Activated CD8-positive, alpha-beta memory T cell treated with anti-CD3 and anti-CD28 coated beads, Interleukin-2, amount 50 U/mL, for 48 hours (primary cell): ENCODE measurements at regions not wholly inside any gene's neighbourhood (a gene's known extent, or its start where the extent isn't known, plus 50 kb on each side); places are given as distances from the start of the nearest gene placed in this dataset.
"Not testable (repeated sequence)": the region's sequence is repeated elsewhere in the genome, so short reads cannot be mapped to it uniquely, and the experiment has no call there.

Experiments used
- DNase-seq: peaks from one replicate; pipeline ENCODE4 v3.0.0-alpha.2; 2020

DNA sequence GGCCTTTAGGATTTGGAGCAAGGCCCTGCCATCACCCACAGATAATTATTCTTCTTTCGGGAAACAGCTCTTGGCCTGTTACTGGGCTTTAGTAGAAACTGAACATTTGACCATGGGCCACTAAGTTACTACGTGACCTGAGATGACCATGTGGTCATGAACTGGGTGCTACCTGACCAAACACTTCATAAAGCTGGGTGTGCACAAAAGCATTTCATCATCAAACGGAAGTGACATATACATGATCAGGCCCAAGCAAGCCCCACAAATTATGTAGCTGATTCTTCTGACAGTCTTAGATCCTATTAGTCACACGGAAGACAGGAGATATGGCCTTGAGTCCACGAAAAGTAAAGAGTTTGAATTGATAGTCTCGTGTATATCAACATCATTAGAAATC, 130.9 kb upstream of the FBN2 start:
- no peak for DNase-seq

GRCh38 chr5:128669803-128670202, 131.8 kb upstream of the FBN2 start:
- no peak for DNase-seq

DNA sequence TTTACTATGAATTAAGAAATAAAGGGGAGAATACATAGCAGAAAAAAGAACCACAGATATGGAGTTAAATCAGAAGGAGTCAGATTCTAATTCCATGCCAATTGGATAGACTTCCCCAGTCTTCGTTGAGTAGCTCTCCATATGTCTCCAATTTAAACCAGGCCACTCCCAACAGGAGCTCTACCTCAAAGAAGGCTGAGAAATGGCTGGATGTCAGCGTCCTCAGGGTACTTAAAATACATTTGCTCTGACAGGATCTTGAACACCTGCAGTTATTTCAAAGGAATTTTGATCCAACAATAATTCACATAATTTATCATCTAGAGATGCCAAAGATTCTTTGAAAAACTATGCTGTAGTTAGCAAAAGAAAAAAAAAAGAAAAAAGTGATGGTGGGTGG, 133.9 kb upstream of the FBN2 start:
- no peak for DNase-seq

DNA sequence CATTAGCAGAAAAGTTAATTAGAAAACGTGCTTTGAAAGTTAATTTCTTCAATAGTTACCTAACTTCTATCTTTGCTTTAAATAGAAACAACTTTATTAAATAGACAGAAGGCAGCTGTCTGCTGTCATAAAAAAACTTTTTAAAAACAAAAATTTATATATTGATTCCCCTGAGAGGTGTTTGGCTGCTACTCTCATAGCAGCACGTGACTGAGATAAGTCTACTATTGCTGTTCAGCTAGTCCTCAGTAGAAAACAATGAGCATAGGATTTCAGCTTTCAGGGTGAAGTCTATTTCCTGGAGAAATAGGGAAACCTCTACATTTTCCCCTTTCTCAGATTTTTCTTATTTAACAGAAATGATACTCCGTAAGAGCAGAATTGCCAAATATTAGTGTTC, 135.0 kb upstream of the FBN2 start:
- DNase-seq, result no peak

- DNase-seq, result no peak
Observed at GRCh38 chr5:128673411-128673957, 135.4 kb upstream of the FBN2 start.

DNA sequence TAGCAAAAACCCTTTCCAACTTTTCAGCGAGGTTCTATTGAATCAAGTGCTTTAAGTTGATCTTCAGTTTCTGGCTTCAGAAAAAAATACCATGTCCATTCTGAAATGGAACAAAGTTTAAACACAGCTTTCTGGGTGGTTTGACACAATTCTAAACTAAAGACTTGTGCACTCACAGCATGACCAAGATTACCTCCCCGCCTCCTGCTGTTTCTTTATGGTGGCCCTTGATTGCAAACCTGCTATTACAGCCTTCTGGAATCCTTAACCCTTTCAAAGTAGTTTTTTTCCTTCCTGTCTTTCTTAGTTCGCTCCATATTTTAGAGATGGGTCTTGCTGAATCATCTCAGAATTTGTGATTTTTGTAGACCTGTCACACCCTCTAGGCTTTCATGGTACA, 135.9 kb upstream of the FBN2 start:
- no peak for DNase-seq

- peak; percentile 53 for DNase-seq
Observed at GRCh38 chr5:128674837-128675446, 136.9 kb upstream of the FBN2 start.

DNA sequence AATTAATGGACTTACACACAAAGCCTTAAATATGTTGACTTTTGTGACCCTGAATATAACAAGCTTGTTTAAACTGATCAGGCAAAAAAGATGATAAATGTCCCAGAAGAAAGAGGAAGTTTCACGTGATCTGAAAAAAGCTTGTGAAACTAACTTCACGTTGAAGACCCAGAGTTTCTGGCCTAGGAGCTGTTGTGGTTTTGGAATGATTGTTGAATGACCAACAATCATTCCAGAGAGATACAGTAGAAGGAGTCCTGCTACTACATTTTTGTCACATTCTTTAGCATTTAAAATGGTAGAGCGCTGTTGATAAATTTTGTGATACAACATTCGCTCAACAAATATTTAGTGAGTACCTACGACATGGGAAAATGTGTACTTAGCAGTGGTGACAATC, 143.1 kb upstream of the FBN2 start:
- no peak for DNase-seq

GRCh38 chr5:128681764-128682592, 143.9 kb upstream of the FBN2 start:
- DNase-seq, result no peak

DNA sequence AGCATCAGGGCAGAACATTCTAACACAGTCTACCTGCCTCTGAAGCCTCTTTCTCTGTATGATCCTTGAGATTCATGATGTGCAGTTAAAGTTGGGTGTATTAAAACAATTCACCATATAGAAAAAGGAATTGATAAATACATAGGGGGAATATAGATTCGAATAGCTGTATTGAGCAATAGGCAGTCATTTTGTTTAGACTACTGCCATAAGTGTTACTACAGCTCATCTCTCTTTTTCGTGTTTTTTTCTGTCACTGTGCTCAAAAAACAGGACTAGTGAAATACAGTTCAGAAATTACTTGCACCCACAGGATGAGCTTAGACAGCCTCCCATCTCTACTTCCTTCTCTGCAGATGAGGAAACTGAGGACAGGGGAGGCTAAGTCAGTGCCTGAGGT, 144.6 kb upstream of the FBN2 start:
- DNase-seq, result no peak

- DNase-seq, result no peak
Observed at GRCh38 chr5:128684961-128685360, 146.9 kb upstream of the FBN2 start.

GRCh38 chr5:128687930-128688329, 149.9 kb upstream of the FBN2 start:
- DNase-seq, result no peak

- no peak for DNase-seq
Observed at GRCh38 chr5:128693764-128694163, 155.7 kb upstream of the FBN2 start.

DNA sequence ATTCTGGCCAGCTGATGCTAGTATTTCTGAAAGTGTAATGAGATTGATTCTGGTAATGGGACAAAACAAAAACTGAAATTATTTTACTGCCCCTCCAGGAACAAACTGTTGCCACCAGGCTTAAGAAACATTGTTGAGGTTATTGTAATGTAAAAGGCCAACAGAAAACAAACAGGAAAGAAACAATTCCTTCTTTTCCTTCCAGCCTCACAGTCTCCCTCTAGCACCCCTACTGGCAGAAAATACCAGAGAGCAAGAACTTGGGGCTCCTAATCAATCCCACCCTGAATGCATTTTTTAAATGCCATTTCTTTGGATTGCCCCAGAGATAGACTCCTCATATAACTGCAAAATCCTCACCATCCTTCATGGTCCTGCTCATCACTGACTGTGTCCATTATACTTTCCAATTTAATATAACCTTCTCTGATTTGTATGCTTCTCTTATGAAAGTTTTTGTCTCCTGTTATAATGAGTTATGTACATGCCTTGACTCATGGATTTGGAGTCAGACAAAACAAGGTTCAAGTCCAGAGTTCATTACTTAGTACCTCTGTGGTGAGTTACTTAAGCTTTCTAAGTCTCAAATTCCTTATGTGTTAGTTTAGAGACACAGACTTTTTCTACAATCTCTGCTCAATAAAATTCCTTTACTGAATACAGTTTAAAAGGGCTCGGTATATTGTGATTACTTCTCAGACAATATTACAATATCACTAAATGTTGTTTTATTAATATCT, 157.9 kb upstream of the FBN2 start:
- DNase-seq, result no peak

DNA sequence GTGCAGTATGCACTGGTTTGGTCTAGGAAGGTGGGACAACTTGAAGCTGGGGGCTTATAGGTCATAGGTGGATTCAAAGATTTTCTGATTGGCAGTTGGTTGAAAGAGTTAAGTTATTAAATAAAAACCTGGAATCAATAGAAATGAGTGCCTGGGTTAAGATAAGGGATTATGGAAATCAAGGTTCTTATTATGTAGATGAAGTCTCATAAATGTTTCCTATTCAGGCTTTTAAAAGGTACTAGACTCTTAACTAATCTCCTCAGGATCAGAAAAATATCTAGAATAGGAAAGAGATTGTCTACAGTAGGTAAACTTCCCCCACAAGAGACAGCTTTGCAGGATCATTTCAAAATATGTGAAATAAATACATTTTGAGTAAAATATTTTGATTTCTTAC, 163.3 kb upstream of the FBN2 start:
- DNase-seq, result no peak

GRCh38 chr5:128703322-128703721, 165.3 kb upstream of the FBN2 start:
- DNase-seq, result no peak

GRCh38 chr5:128706269-128706668, 168.2 kb upstream of the FBN2 start:
- no peak for DNase-seq

GRCh38 chr5:128708841-128709240, 170.8 kb upstream of the FBN2 start:
- DNase-seq, result no peak

GRCh38 chr5:128711216-128711615, 173.2 kb upstream of the FBN2 start:
- no peak for DNase-seq

DNA sequence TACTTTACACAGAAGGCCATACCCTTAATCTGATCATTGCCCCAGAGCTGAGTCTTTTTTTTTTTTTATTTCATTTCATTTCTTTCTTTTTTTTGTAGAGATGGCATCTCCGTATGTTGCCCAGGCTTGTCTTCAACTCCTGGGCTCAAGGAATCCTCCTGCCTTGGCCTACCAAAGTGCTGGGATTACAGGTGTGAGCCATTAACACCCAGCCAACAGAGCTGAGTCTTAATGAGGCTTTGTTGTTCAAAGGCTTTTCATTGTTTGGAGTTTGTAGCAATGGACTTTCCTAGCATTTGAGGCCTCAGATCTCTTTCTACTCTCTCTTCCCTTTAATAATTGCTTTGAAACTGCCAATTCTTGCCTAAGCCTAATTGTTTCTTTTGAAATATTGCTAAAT, 176.5 kb upstream of the FBN2 start:
- DNase-seq, result no peak

GRCh38 chr5:128722551-128722950, 184.5 kb upstream of the FBN2 start:
- no peak for DNase-seq

DNA sequence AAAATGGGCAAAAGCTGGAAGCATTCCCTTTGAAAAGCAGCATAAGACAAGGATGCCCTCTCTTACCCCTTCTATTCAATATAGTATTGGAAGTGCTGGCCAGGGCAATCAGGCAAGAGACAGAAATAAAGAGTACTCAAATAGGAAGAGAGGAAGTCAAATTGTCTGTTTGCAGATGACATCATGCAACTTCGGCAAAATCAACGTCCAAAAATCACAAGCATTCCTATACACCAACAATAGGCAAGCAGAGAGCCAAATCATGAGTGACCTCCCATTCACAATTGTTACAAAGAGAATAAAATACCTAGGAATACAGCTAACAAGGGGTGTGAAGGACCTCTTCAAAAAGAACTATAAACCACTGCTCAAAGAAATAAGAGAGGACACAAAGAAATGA, 192.0 kb upstream of the FBN2 start:
- DNase-seq, result not testable (repeated sequence)

DNA sequence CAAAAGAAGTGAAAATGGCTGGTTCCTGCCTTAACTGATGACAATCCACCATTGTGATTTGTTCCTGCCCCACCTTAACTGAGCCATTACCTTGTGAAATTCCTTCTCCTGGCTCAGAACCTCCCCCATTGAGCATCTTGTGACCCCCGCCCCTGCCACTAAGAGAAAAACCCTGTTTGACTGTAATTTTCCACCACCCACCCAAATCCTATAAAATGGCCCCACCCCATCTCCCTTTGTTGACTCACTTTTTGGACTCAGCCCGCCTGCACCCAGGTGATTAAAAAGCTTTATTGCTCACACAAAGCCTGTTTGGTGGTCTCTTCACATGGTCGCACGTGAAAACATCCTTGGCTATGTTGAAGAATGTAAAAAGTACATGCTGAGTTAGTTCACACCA, 197.6 kb upstream of the FBN2 start:
- DNase-seq, result not testable (repeated sequence)

- no peak for DNase-seq
Observed at GRCh38 chr5:128736553-128736952, 198.5 kb upstream of the FBN2 start.
